ENCODE measurements at regions not wholly inside any gene's neighbourhood (a gene's known extent, or its start where the extent isn't known, plus 50 kb on each side); places are given as distances from the start of the nearest gene placed in this dataset.
A peak's percentile ranks its signal among the peaks of the same experiment; 100 is the strongest.

DNA sequence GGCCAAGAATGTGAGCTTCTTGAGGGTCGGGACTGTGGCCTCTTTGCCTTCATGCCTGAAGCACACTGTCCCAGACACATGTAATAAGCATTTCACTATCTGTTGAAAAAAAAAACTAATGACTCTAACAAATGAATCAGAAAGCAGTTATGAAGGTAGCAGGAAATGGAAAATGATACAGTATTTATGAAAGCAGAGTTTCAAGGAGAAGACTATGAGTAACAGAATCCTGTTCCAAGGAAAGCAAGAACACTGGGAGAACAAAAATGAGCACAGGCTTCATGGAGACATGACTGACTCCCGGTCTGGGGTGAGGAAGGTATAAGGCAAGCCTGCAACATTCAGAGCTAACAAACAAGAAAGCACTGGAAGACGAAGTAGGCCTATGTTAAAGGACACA is 190.8 kb downstream of the RNF152 start:
- H3K4me3 ChIP-seq (ENCODE audit: severe bottlenecking) = no peak overlapping the region
- TF ChIP-seq, protein P1, sequence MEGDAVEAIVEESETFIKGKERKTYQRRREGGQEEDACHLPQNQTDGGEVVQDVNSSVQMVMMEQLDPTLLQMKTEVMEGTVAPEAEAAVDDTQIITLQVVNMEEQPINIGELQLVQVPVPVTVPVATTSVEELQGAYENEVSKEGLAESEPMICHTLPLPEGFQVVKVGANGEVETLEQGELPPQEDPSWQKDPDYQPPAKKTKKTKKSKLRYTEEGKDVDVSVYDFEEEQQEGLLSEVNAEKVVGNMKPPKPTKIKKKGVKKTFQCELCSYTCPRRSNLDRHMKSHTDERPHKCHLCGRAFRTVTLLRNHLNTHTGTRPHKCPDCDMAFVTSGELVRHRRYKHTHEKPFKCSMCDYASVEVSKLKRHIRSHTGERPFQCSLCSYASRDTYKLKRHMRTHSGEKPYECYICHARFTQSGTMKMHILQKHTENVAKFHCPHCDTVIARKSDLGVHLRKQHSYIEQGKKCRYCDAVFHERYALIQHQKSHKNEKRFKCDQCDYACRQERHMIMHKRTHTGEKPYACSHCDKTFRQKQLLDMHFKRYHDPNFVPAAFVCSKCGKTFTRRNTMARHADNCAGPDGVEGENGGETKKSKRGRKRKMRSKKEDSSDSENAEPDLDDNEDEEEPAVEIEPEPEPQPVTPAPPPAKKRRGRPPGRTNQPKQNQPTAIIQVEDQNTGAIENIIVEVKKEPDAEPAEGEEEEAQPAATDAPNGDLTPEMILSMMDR (IDR thresholded peaks at IDR 0.05; ENCODE audit: poor library complexity, severe bottlenecking) = no peak
- no peaks in the 10 kb centered on the region for H3K36me3 ChIP-seq (ENCODE audit: low read depth)
- no peaks in the 10 kb centered on the region for H3K9me3 ChIP-seq (ENCODE audit: severe bottlenecking)
- ATAC-seq (ENCODE audit: low read depth) (peak; percentile 60; the same call in 2 of the 3 replicates), DNase-seq (ENCODE audit: low spot score) (no peak)
- no peaks in the 10 kb centered on the region for H3K27me3 ChIP-seq (ENCODE audit: insufficient read depth, poor library complexity, severe bottlenecking)
- peak overlapping the region; percentile 36 for H3K27ac ChIP-seq (ENCODE audit: poor library complexity, severe bottlenecking)
- no peaks in the 10 kb centered on the region for H3K4me1 ChIP-seq (ENCODE audit: insufficient read depth, poor library complexity, severe bottlenecking)

DNA sequence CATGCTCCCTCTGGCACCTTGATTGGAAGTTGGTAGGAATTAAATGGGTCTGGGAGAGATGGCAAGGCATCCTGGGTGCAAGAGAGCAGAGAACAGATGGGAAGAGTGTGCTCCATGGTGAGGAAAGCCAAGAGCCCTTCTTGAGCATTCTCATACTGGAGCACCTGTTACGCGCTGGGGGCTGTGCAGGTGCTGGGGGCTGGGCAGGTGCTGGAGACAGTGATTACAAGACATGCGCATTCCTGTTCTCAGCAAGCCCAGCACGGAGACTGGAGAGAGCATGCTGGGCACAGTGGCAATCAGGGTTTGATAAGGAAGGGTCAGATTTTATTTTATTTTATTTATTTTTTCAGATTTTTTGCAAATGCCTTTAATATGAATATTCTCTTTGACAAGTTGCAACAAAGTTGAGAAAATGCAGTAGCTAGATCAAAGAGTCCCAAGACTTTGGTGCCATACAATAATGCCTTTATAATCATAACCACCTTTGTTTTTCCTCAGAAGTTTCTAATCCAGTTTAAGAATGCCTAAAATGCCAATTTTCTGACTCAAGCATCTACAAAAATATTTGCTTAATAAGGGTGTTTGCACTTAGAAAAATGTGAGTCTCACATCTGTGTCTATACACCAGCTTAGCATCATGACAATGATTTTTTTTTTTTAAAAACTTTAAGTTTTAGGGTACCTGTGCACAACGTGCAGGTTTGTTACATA is 193.3 kb downstream of the RNF152 start:
- Histone ChIP-seq H3K27ac (ENCODE audit: poor library complexity, severe bottlenecking) (no peak overlapping the region), H3K4me1 (ENCODE audit: insufficient read depth, poor library complexity, severe bottlenecking) (no peaks in the 10 kb centered on the region), H3K4me3 (ENCODE audit: severe bottlenecking) (no peak overlapping the region), H3K27me3 (ENCODE audit: insufficient read depth, poor library complexity, severe bottlenecking) (no peaks in the 10 kb centered on the region), H3K9me3 (ENCODE audit: severe bottlenecking) (no peaks in the 10 kb centered on the region), H3K36me3 (ENCODE audit: low read depth) (no peaks in the 10 kb centered on the region)
- no peak for ATAC-seq (ENCODE audit: low read depth)
- TF ChIP-seq, protein P1 (IDR thresholded peaks at IDR 0.05; ENCODE audit: poor library complexity, severe bottlenecking) = no peak
- no peak for DNase-seq (ENCODE audit: low spot score)

DNA sequence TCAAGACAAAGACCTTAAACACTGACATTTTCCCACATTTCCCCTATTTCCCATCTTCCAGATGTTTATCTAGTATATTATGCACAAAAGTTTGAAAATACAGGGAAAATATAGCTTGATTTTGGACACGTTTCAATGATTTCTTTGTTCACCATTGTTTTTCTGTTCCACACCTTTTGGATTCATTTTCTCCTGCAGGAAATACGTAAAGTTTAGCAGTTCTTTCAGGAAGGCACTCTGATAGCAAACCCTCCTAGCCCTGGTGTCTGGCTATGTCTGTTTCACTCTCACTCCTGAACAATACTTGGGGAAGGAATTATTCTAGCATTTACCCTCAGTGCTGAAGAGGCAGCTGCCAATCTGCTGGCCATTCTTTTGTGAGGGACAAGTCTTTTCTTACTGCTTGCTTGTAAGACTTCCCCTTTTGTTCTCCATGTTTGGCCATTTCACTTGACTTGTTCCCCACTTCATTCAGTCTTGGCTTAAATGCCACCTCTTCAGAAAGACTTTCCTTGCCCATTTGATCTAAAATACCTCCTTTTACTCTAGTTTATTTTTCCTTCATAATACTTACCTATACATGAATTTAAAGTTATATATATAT is 195.4 kb downstream of the RNF152 start:
- Histone ChIP-seq H3K9me3 (ENCODE audit: severe bottlenecking) (no peaks in the 10 kb centered on the region), H3K4me1 (ENCODE audit: insufficient read depth, poor library complexity, severe bottlenecking) (no peaks in the 10 kb centered on the region), H3K4me3 (ENCODE audit: severe bottlenecking) (no peak overlapping the region), H3K36me3 (ENCODE audit: low read depth) (no peaks in the 10 kb centered on the region), H3K27me3 (ENCODE audit: insufficient read depth, poor library complexity, severe bottlenecking) (no peaks in the 10 kb centered on the region), H3K27ac (ENCODE audit: poor library complexity, severe bottlenecking) (no peak overlapping the region)
- no peak for DNase-seq (ENCODE audit: low spot score)
- no peak for ATAC-seq (ENCODE audit: low read depth)
- TF ChIP-seq, protein P1 (IDR thresholded peaks at IDR 0.05; ENCODE audit: poor library complexity, severe bottlenecking) = no peak

DNA sequence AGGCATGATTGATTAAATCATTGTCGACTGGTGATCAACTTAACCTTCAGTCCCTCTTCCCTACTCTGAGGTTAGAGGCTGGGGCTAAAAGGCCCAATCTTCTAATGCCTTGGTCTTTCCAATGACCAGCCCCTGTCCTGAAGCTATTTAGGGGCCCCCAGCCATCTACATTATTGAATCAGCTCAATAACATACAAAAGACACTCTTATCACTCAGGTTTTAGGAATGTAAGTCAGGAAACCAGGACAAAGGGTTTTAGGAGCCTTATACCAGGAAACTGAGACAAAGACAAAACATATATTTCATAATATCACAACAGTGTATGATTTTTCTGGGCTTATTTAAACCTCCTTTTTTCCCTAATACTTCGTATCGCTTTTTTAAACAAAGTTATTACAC is 198.6 kb downstream of the RNF152 start:
- no peak overlapping the region for H3K4me3 ChIP-seq (ENCODE audit: severe bottlenecking)
- ATAC-seq (ENCODE audit: low read depth) = no peak
- no peaks in the 10 kb centered on the region for H3K4me1 ChIP-seq (ENCODE audit: insufficient read depth, poor library complexity, severe bottlenecking)

More for the DNA sequence above, 198.6 kb downstream of the RNF152 start:
- no peaks in the 10 kb centered on the region for H3K9me3 ChIP-seq (ENCODE audit: severe bottlenecking)
- no peak overlapping the region for H3K27ac ChIP-seq (ENCODE audit: poor library complexity, severe bottlenecking)
- DNase-seq (ENCODE audit: low spot score) = no peak
- TF ChIP-seq, protein P1 (IDR thresholded peaks at IDR 0.05; ENCODE audit: poor library complexity, severe bottlenecking) = no peak
- no peaks in the 10 kb centered on the region for H3K27me3 ChIP-seq (ENCODE audit: insufficient read depth, poor library complexity, severe bottlenecking)
- no peaks in the 10 kb centered on the region for H3K36me3 ChIP-seq (ENCODE audit: low read depth)
